GM19240 (cell line): ENCODE measurements at regions not wholly inside any gene's neighbourhood (a gene's known extent, or its start where the extent isn't known, plus 50 kb on each side); places are given as distances from the start of the nearest gene placed in this dataset.

ENCODE experiments used
- DNase-seq: peaks from one replicate; pipeline ENCODE4 v3.0.0; 2011; ENCODE audit warnings: low spot score; ENCODE audit not compliant: insufficient read length

- no peak for DNase-seq
Observed at GRCh38 chr4:106767991-106768390, 268.1 kb downstream of the DKK2 start.

- no peak for DNase-seq
Observed at GRCh38 chr4:106766519-106766918, 269.6 kb downstream of the DKK2 start.

- no peak for DNase-seq
Observed at GRCh38 chr4:106764774-106765173, 271.3 kb downstream of the DKK2 start.

- no peak for DNase-seq
Observed at GRCh38 chr4:106762666-106763443, 273.3 kb downstream of the DKK2 start.

GRCh38 chr4:106753426-106753825 lies 282.7 kb downstream of the DKK2 start:
- no peak for DNase-seq

GRCh38 chr4:106746451-106746850 lies 289.7 kb downstream of the DKK2 start:
- DNase-seq, result no peak

GRCh38 chr4:106738121-106738520 lies 298.0 kb downstream of the DKK2 start:
- DNase-seq, result no peak

- no peak for DNase-seq
Observed at GRCh38 chr4:106718548-106718947, 317.6 kb downstream of the DKK2 start.

GRCh38 chr4:106717091-106717490 lies 319.0 kb downstream of the DKK2 start:
- DNase-seq, result no peak

- no peak for DNase-seq
Observed at GRCh38 chr4:106715825-106716224, 320.3 kb downstream of the DKK2 start.

- no peak for DNase-seq
Observed at GRCh38 chr4:106708464-106708816, 327.7 kb downstream of the DKK2 start.

GRCh38 chr4:106707776-106708463 lies 328.2 kb downstream of the DKK2 start:
- DNase-seq, result no peak

GRCh38 chr4:106704253-106704870 lies 331.8 kb downstream of the DKK2 start:
- no peak for DNase-seq

- DNase-seq, result no peak
Observed at GRCh38 chr4:106700321-106700720, 331.7 kb upstream of the GIMD1 start.

- no peak for DNase-seq
Observed at GRCh38 chr4:106698621-106699195, 330.1 kb upstream of the GIMD1 start.

- no peak for DNase-seq
Observed at GRCh38 chr4:106695501-106696262, 327.1 kb upstream of the GIMD1 start.

- no peak for DNase-seq
Observed at GRCh38 chr4:106694232-106694631, 325.7 kb upstream of the GIMD1 start.

GRCh38 chr4:106691749-106692148 lies 323.2 kb upstream of the GIMD1 start:
- DNase-seq, result no peak

- no peak for DNase-seq
Observed at GRCh38 chr4:106690487-106690886, 321.9 kb upstream of the GIMD1 start.

- DNase-seq, result no peak
Observed at GRCh38 chr4:106687026-106687425, 318.4 kb upstream of the GIMD1 start.

- no peak for DNase-seq
Observed at GRCh38 chr4:106681381-106681921, 312.9 kb upstream of the GIMD1 start.
